ENCODE measurements at regions not wholly inside any gene's neighbourhood (a gene's known extent, or its start where the extent isn't known, plus 50 kb on each side); places are given as distances from the start of the nearest gene placed in this dataset.

- H3K79me2 ChIP-seq (ENCODE audit: low read depth): no peaks in the 10 kb centered on the region
- no peaks in the 10 kb centered on the region for H3K36me3 Mint-ChIP-seq
- no peaks in the 10 kb centered on the region for H3K36me3 ChIP-seq
- no peaks in the 10 kb centered on the region for H3K9me3 ChIP-seq (ENCODE audit: low read depth)
- peaks cover 4% of the 10 kb centered on the region for H3K4me1 Mint-ChIP-seq
- no peak overlapping the region for H3K27ac Mint-ChIP-seq
- TF ChIP-seq EZH2phosphoT487 (IDR thresholded peaks at IDR 0.05): no peak
- H3K4me3 Mint-ChIP-seq: no peak overlapping the region
- H4K20me1 ChIP-seq (ENCODE audit: low read depth): no peaks in the 10 kb centered on the region
- H3K27me3 Mint-ChIP-seq (ENCODE audit: insufficient read depth, low read depth): peaks cover 11% of the 10 kb centered on the region
- H3K27me3 ChIP-seq: no peaks in the 10 kb centered on the region
- H3K4me1 ChIP-seq: no peaks in the 10 kb centered on the region
- DNase-seq (ENCODE audit: low spot score): no peak
- no peak overlapping the region for H3K4me2 ChIP-seq
- H2AFZ ChIP-seq (replicated peaks): no peak overlapping the region
- H3F3A ChIP-seq (ENCODE audit: low read depth): no peaks in the 10 kb centered on the region
- no peak overlapping the region for H3K4me3 ChIP-seq
- no peak overlapping the region for H3K9ac ChIP-seq
- no peaks in the 10 kb centered on the region for H3K9me3 Mint-ChIP-seq
- H3K27ac ChIP-seq: no peak overlapping the region
These were observed 51.6 kb upstream of the NLRP1 start for GRCh38 chr17:5635949-5636348.

- Histone ChIP-seq H3K27me3 (no peaks in the 10 kb centered on the region), H3K36me3 (no peaks in the 10 kb centered on the region), H2AFZ (replicated peaks) (no peak overlapping the region), H3K9me3 (ENCODE audit: low read depth) (no peaks in the 10 kb centered on the region), H3K4me1 (no peaks in the 10 kb centered on the region), H4K20me1 (ENCODE audit: low read depth) (no peaks in the 10 kb centered on the region), H3K27ac (no peak overlapping the region), H3K4me3 (no peak overlapping the region), H3F3A (ENCODE audit: low read depth) (no peaks in the 10 kb centered on the region), H3K4me2 (no peak overlapping the region), H3K9ac (no peak overlapping the region), H3K79me2 (ENCODE audit: low read depth) (no peaks in the 10 kb centered on the region)
- Mint-ChIP-seq H3K9me3 (no peaks in the 10 kb centered on the region), H3K27ac (no peak overlapping the region), H3K4me1 (peaks cover 4% of the 10 kb centered on the region), H3K36me3 (no peaks in the 10 kb centered on the region), H3K27me3 (ENCODE audit: insufficient read depth, low read depth) (peaks cover 22% of the 10 kb centered on the region), H3K4me3 (no peak overlapping the region)
- TF ChIP-seq EZH2 (IDR thresholded peaks at IDR 0.05): no peak
- no peak for TF ChIP-seq EZH2phosphoT487 (IDR thresholded peaks at IDR 0.05)
- TF ChIP-seq, protein P1, sequence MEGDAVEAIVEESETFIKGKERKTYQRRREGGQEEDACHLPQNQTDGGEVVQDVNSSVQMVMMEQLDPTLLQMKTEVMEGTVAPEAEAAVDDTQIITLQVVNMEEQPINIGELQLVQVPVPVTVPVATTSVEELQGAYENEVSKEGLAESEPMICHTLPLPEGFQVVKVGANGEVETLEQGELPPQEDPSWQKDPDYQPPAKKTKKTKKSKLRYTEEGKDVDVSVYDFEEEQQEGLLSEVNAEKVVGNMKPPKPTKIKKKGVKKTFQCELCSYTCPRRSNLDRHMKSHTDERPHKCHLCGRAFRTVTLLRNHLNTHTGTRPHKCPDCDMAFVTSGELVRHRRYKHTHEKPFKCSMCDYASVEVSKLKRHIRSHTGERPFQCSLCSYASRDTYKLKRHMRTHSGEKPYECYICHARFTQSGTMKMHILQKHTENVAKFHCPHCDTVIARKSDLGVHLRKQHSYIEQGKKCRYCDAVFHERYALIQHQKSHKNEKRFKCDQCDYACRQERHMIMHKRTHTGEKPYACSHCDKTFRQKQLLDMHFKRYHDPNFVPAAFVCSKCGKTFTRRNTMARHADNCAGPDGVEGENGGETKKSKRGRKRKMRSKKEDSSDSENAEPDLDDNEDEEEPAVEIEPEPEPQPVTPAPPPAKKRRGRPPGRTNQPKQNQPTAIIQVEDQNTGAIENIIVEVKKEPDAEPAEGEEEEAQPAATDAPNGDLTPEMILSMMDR (IDR thresholded peaks at IDR 0.05): no peak
- DNase-seq (ENCODE audit: low spot score): no peak
These were observed 54.3 kb upstream of the NLRP1 start for GRCh38 chr17:5638596-5638995.

DNA sequence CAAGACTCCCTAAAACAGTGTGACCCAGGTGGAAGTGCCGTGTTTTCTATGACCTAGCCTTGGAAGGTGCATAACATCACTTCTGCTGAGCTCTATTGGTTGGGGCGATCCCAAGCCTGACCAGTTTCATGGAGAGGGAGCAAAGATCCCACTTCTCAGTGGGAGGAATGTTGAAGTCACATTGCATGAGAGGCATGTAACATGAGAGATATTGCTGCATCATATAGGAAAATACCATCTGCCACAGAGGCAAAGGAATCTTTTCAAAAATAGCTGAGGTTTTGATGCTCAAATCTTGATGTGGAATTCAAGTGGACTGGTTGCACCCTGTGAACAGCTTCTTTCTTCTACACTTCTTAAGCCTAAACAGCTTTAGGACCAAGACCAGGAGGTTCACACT is 56.4 kb upstream of the NLRP1 start:
- Mint-ChIP-seq H3K4me1 (peaks cover 4% of the 10 kb centered on the region), H3K36me3 (no peaks in the 10 kb centered on the region), H3K9me3 (no peaks in the 10 kb centered on the region), H3K4me3 (no peak overlapping the region), H3K27ac (no peak overlapping the region), H3K27me3 (ENCODE audit: insufficient read depth, low read depth) (peaks cover 22% of the 10 kb centered on the region)
- Histone ChIP-seq H4K20me1 (ENCODE audit: low read depth) (no peaks in the 10 kb centered on the region), H3K4me2 (no peak overlapping the region), H3F3A (ENCODE audit: low read depth) (no peaks in the 10 kb centered on the region), H3K36me3 (no peaks in the 10 kb centered on the region), H2AFZ (replicated peaks) (no peak overlapping the region), H3K79me2 (ENCODE audit: low read depth) (no peaks in the 10 kb centered on the region), H3K27me3 (no peaks in the 10 kb centered on the region), H3K9me3 (ENCODE audit: low read depth) (no peaks in the 10 kb centered on the region), H3K9ac (no peak overlapping the region), H3K27ac (no peak overlapping the region), H3K4me3 (no peak overlapping the region), H3K4me1 (no peaks in the 10 kb centered on the region)
- TF ChIP-seq, protein P1 (IDR thresholded peaks at IDR 0.05): no peak
- TF ChIP-seq EZH2phosphoT487 (IDR thresholded peaks at IDR 0.05): no peak
- no peak for TF ChIP-seq EZH2 (IDR thresholded peaks at IDR 0.05)
- DNase-seq (ENCODE audit: low spot score): no peak

DNA sequence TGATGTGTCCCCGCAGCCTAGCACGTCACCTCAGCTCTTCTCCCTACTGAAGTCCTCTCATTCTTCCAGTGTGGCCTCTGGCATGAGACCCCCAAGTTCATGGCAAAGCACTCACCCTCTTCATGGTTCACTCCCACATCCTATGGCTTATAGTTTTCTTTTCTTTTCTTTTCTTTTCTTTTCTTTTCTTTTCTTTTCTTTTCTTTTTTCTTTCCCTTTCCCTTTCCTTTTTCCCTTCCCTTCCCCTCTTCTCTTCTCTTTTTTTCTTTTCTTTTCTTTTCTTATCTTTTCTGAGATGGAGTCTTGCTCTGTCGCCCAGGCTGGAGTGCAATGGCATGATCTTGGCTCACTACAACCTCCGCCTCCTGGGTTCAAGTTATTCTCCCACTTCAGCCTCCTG is 58.4 kb upstream of the NLRP1 start:
- DNase-seq (ENCODE audit: low spot score): no peak
- Histone ChIP-seq H3K9me3 (ENCODE audit: low read depth) (no peaks in the 10 kb centered on the region), H3K79me2 (ENCODE audit: low read depth) (no peaks in the 10 kb centered on the region), H3K9ac (no peak overlapping the region), H3K27me3 (no peaks in the 10 kb centered on the region), H3K36me3 (no peaks in the 10 kb centered on the region), H3F3A (ENCODE audit: low read depth) (no peaks in the 10 kb centered on the region), H4K20me1 (ENCODE audit: low read depth) (no peaks in the 10 kb centered on the region), H2AFZ (replicated peaks) (no peak overlapping the region), H3K4me3 (no peak overlapping the region), H3K4me2 (no peak overlapping the region), H3K4me1 (no peaks in the 10 kb centered on the region), H3K27ac (no peak overlapping the region)
- H3K36me3 Mint-ChIP-seq: no peaks in the 10 kb centered on the region
- H3K27ac Mint-ChIP-seq: no peak overlapping the region
- H3K9me3 Mint-ChIP-seq: no peaks in the 10 kb centered on the region
- no peak overlapping the region for H3K4me3 Mint-ChIP-seq
- peaks cover 19% of the 10 kb centered on the region for H3K27me3 Mint-ChIP-seq (ENCODE audit: insufficient read depth, low read depth)
- TF ChIP-seq, protein P1 (IDR thresholded peaks at IDR 0.05): no peak
- TF ChIP-seq EZH2phosphoT487 (IDR thresholded peaks at IDR 0.05): no peak
- TF ChIP-seq EZH2 (IDR thresholded peaks at IDR 0.05): no peak
- peaks cover 4% of the 10 kb centered on the region for H3K4me1 Mint-ChIP-seq
